K562 (cell line): ENCODE measurements at regions not wholly inside any gene's neighbourhood (a gene's known extent, or its start where the extent isn't known, plus 50 kb on each side); places are given as distances from the start of the nearest gene placed in this dataset.

Experiments used
- ARID3B ChIP-seq: fragments of 250-450 bp; sonication (Bioruptor Pico); IDR thresholded peaks from 2 replicates; pipeline ENCODE4 v1.4.0; 2020; ENCODE audit warnings: borderline replicate concordance
- C11orf30 ChIP-seq: fragments of 450-650 bp; IDR thresholded peaks from 2 replicates; pipeline ENCODE4 v1.6.1; 2016; ENCODE audit warnings: low read depth, mild to moderate bottlenecking
- CEBPZ ChIP-seq: fragments of 150-350 bp; IDR thresholded peaks from 2 replicates; pipeline ENCODE4 v1.6.1; 2014; ENCODE audit warnings: low read depth, mild to moderate bottlenecking, low read length, borderline replicate concordance
- JUN ChIP-seq, 2 experiments: sonication (generic) in 1 of 2; formaldehyde crosslinking in 1 of 2; IDR thresholded peaks; 2 replicates each; pipeline versions ENCODE4 v1.6.1 to v1.8.0; 2012 to 2022; ENCODE audit warnings: borderline replicate concordance in 2 of 2, mild to moderate bottlenecking in 2 of 2, improper control_type of control experiment in 1 of 2, low read depth in 1 of 2, low read length in 1 of 2, missing genetic modification reagents in 1 of 2
- KDM4B ChIP-seq, 2 experiments: fragments of 450-650 bp in 1 of 2; sonication (generic) in 1 of 2; IDR thresholded peaks; 2 replicates each; pipeline ENCODE4 v1.6.1; 2016 to 2017; ENCODE audit warnings: borderline replicate concordance in 2 of 2, antibody characterized with exemption in 1 of 2, low read depth in 1 of 2, mild to moderate bottlenecking in 1 of 2
- MAFG ChIP-seq: fragments of 450-650 bp; conservative IDR thresholded peaks from 2 replicates; pipeline ENCODE4 v1.6.1; 2016; ENCODE audit warnings: missing genetic modification characterization, missing compliant biosample characterization
- MYBL2 ChIP-seq, 2 experiments: fragments of 450-650 bp in 1 of 2; sonication (generic) in 1 of 2; formaldehyde crosslinking in 1 of 2; IDR thresholded peaks; 2 replicates each; pipeline versions ENCODE4 v1.6.1 to v1.8.1; 2017 to 2022; ENCODE audit warnings: borderline replicate concordance in 1 of 2, inconsistent platforms in 1 of 2, low read depth in 1 of 2, mild to moderate bottlenecking in 1 of 2, missing genetic modification reagents in 1 of 2, moderate library complexity in 1 of 2
- RBM14 ChIP-seq: fragments of 200-400 bp; formaldehyde crosslinking; IDR thresholded peaks from 2 replicates; pipeline ENCODE4 v1.6.1; 2018; ENCODE audit warnings: low read depth, mild to moderate bottlenecking, low read length, moderate library complexity, borderline replicate concordance; ENCODE audit not compliant: insufficient read depth
- SMARCA5 ChIP-seq: fragments of 450-650 bp; IDR thresholded peaks from 2 replicates; pipeline ENCODE4 v1.6.1; 2016
- SNIP1 ChIP-seq: fragments of 450-650 bp; IDR thresholded peaks from 2 replicates; pipeline ENCODE4 v1.7.1; 2017; ENCODE audit warnings: low read depth, mild to moderate bottlenecking
- TAF15 ChIP-seq: fragments of 200-400 bp; formaldehyde crosslinking; IDR thresholded peaks from 2 replicates; pipeline ENCODE4 v1.6.1; 2017; ENCODE audit warnings: mild to moderate bottlenecking, low read depth, low read length, moderate library complexity
- ZNF444 ChIP-seq: fragments of 250-450 bp; sonication (Bioruptor Pico); IDR thresholded peaks from 2 replicates; pipeline ENCODE4 v1.4.0; 2020; ENCODE audit warnings: mild to moderate bottlenecking, moderate library complexity

GRCh38 chr5:78718824-78719223 lies 70.3 kb upstream of the LHFPL2 start (continued):
- TF ChIP-seq CEBPZ (no peak), MAFG (tag) (no peak), RBM14 (no peak), JUN (IDR thresholded peaks at IDR 0.05; ENCODE audit: borderline replicate concordance, low read depth, low read length) (no peak), JUN (CRISPR knock-in tag; IDR thresholded peaks at IDR 0.05; ENCODE audit: borderline replicate concordance) (no peak), MYBL2 (IDR thresholded peaks at IDR 0.05; ENCODE audit: low read depth) (no peak), MYBL2 (CRISPR knock-in tag; IDR thresholded peaks at IDR 0.05; ENCODE audit: borderline replicate concordance) (no peak), SNIP1 (no peak), TAF15 (no peak), SMARCA5 (no peak), ARID3B (CRISPR knock-in tag) (no peak), ZNF444 (CRISPR knock-in tag) (no peak), C11orf30 (no peak), KDM4B (IDR thresholded peaks at IDR 0.05; ENCODE audit: borderline replicate concordance in 2 of 2, low read depth in 1 of 2) (no peak)
